H9 (cell line): ENCODE measurements at regions not wholly inside any gene's neighbourhood (a gene's known extent, or its start where the extent isn't known, plus 50 kb on each side); places are given as distances from the start of the nearest gene placed in this dataset.

ENCODE experiments used
- DNase-seq: peaks from one replicate; pipeline ENCODE4 v3.0.0-alpha.2; 2017
- H2AFZ ChIP-seq: one replicate; pipeline ENCODE4 v1.6.1; 2013; ENCODE audit warnings: mild to moderate bottlenecking, low read length, control low read depth, moderate library complexity
- H2AK5ac ChIP-seq: 2 replicates; pipeline ENCODE4 v1.6.1; 2013; ENCODE audit warnings: low read length, control low read depth, mixed read lengths; ENCODE audit not compliant: insufficient read length
- H2BK120ac ChIP-seq: one replicate; pipeline ENCODE4 v1.6.1; 2013; ENCODE audit warnings: low read depth, mild to moderate bottlenecking, low read length, control low read depth, inconsistent platforms; ENCODE audit not compliant: poor library complexity, severe bottlenecking
- H2BK12ac ChIP-seq: 2 replicates; pipeline ENCODE4 v1.6.1; 2013; ENCODE audit warnings: low read length, control low read depth, mixed read lengths, low read depth; ENCODE audit not compliant: insufficient read length
- H2BK15ac ChIP-seq: 2 replicates; pipeline ENCODE4 v1.6.1; 2013; ENCODE audit warnings: low read depth, low read length, control low read depth
- H2BK20ac ChIP-seq: one replicate; pipeline ENCODE4 v1.6.1; 2013; ENCODE audit warnings: low read depth, mild to moderate bottlenecking, low read length, control low read depth, inconsistent platforms; ENCODE audit not compliant: poor library complexity, severe bottlenecking
- H2BK5ac ChIP-seq: 2 replicates; pipeline ENCODE4 v1.6.1; 2013; ENCODE audit warnings: low read length, control low read depth, mixed read lengths; ENCODE audit not compliant: insufficient read length
- H3K14ac ChIP-seq: 2 replicates; pipeline ENCODE4 v1.6.1; 2013; ENCODE audit warnings: low read length, control low read depth; ENCODE audit not compliant: insufficient read depth
- H3K18ac ChIP-seq: 2 replicates; pipeline ENCODE4 v1.6.1; 2013; ENCODE audit warnings: low read depth, mild to moderate bottlenecking, mixed read lengths, low read length, control low read depth; ENCODE audit not compliant: insufficient read length
- H3K23ac ChIP-seq: 2 replicates; pipeline ENCODE4 v1.6.1; 2013; ENCODE audit warnings: low read length, control low read depth, mixed read lengths, low read depth; ENCODE audit not compliant: insufficient read length
- H3K23me2 ChIP-seq: 2 replicates; pipeline ENCODE4 v1.6.1; 2013; ENCODE audit warnings: low read depth, mild to moderate bottlenecking, mixed read lengths, low read length, control low read depth; ENCODE audit not compliant: insufficient read length, poor library complexity, severe bottlenecking
- H3K27ac ChIP-seq: 2 replicates; pipeline ENCODE4 v1.5.1; 2013; ENCODE audit warnings: low read length, control low read depth, mixed read lengths, low read depth; ENCODE audit not compliant: insufficient read length
- H3K27me3 ChIP-seq: 2 replicates; pipeline ENCODE4 v1.6.1; 2013; ENCODE audit warnings: low read length, control low read depth, inconsistent platforms; ENCODE audit not compliant: insufficient read depth
- H3K4ac ChIP-seq: 2 replicates; pipeline ENCODE4 v1.6.1; 2013; ENCODE audit warnings: low read depth, mild to moderate bottlenecking, control low read depth, inconsistent platforms, low read length, moderate library complexity
- H3K4me1 ChIP-seq: 2 replicates; pipeline ENCODE4 v1.6.1; 2013; ENCODE audit warnings: low read length, control low read depth, inconsistent platforms; ENCODE audit not compliant: insufficient read depth
- H3K4me2 ChIP-seq: 2 replicates; pipeline ENCODE4 v1.6.1; 2013; ENCODE audit warnings: low read length, control low read depth, mixed read lengths; ENCODE audit not compliant: insufficient read length, insufficient read depth
- H3K56ac ChIP-seq: 2 replicates; pipeline ENCODE4 v1.6.1; 2013; ENCODE audit warnings: low read depth, mild to moderate bottlenecking, mixed read lengths, low read length, control low read depth; ENCODE audit not compliant: insufficient read length
- H3K79me1 ChIP-seq: 2 replicates; pipeline ENCODE4 v1.6.1; 2013; ENCODE audit warnings: low read depth, mild to moderate bottlenecking, moderate library complexity, low read length, control low read depth, inconsistent platforms; ENCODE audit not compliant: insufficient read depth, poor library complexity, severe bottlenecking
- H3K79me2 ChIP-seq: 2 replicates; pipeline ENCODE4 v1.6.1; 2013; ENCODE audit warnings: low read length, control low read depth, inconsistent platforms; ENCODE audit not compliant: insufficient read depth
- H3K9ac ChIP-seq: 2 replicates; pipeline ENCODE4 v1.6.1; 2013; ENCODE audit warnings: low read length, control low read depth, mixed read lengths; ENCODE audit not compliant: insufficient read length; ENCODE audit errors: extremely low read depth
- H3K9me3 ChIP-seq: one replicate; pipeline ENCODE4 v1.6.1; 2013; ENCODE audit warnings: low read depth, low read length, inconsistent platforms; ENCODE audit not compliant: control insufficient read depth
- H3T11ph ChIP-seq: one replicate; pipeline ENCODE4 v1.6.1; 2013; ENCODE audit warnings: mild to moderate bottlenecking, low read length, control low read depth, inconsistent platforms
- H4K20me1 ChIP-seq: one replicate; pipeline ENCODE4 v1.6.1; 2013; ENCODE audit not compliant: control insufficient read depth, insufficient read length, insufficient read depth
- H4K5ac ChIP-seq: 2 replicates; pipeline ENCODE4 v1.6.1; 2013; ENCODE audit warnings: low read depth, mild to moderate bottlenecking, mixed read lengths, low read length, control low read depth; ENCODE audit not compliant: insufficient read length
- H4K8ac ChIP-seq: replicated peaks from 2 replicates; pipeline ENCODE4 v1.6.1; 2013; ENCODE audit warnings: low read length, control low read depth, mixed read lengths, low read depth; ENCODE audit not compliant: insufficient read length
- H4K91ac ChIP-seq: 2 replicates; pipeline ENCODE4 v1.6.1; 2013; ENCODE audit warnings: low read depth, mild to moderate bottlenecking, moderate library complexity, mixed read lengths, low read length, control low read depth; ENCODE audit not compliant: insufficient read length
- H3K27ac Mint-ChIP-seq, 3 experiments: 2 replicates in 2 of 3; 3 replicates in 1 of 3; pipeline ENCODE4 v1.8.0; 2020 to 2021; ENCODE audit warnings: mixed read lengths in 3 of 3, mild to moderate bottlenecking in 1 of 3, moderate library complexity in 1 of 3
- H3K27me3 Mint-ChIP-seq: 2 replicates; pipeline ENCODE4 v1.8.0; 2021; ENCODE audit warnings: low read depth, mild to moderate bottlenecking, moderate library complexity, mixed read lengths
- H3K36me3 Mint-ChIP-seq, 3 experiments: 2 replicates in 2 of 3; 3 replicates in 1 of 3; pipeline ENCODE4 v1.8.0; 2020 to 2021; ENCODE audit warnings: low read depth in 3 of 3, mixed read lengths in 3 of 3; ENCODE audit not compliant: insufficient read depth in 1 of 3
- H3K4me1 Mint-ChIP-seq, 2 experiments: 2 replicates each; pipeline ENCODE4 v1.8.0; 2020; ENCODE audit warnings: mixed read lengths in 2 of 2
- H3K4me3 Mint-ChIP-seq, 2 experiments: 2 replicates in 1 of 2; 3 replicates in 1 of 2; pipeline ENCODE4 v1.8.0; 2020 to 2021; ENCODE audit warnings: mild to moderate bottlenecking in 2 of 2, mixed read lengths in 2 of 2, moderate library complexity in 1 of 2
- H3K9me3 Mint-ChIP-seq, 2 experiments: 2 replicates in 1 of 2; 3 replicates in 1 of 2; pipeline ENCODE4 v1.8.0; 2020; ENCODE audit warnings: mild to moderate bottlenecking in 2 of 2, mixed read lengths in 2 of 2, moderate library complexity in 1 of 2
- CTCF ChIP-seq: fragments of 200-600 bp; sonication (generic); conservative IDR thresholded peaks from 3 replicates; pipeline ENCODE4 v1.8.0; 2021; ENCODE audit warnings: antibody characterized with exemption, mild to moderate bottlenecking
- WGBS: extraction: QIAGEN DNeasy Blood & Tissue Kit; methylation state at CpG from one replicate; pipeline ENCODE4 v1.1.7; 2013; ENCODE audit warnings: missing lambda C conversion rate, low lambda C conversion rate, mixed read lengths; ENCODE audit not compliant: insufficient read length; ENCODE audit errors: extremely low coverage; 5-methylcytosine and 5-hydroxymethylcytosine counted together

GRCh38 chr16:51289336-51289735 is 138.3 kb upstream of the SALL1 start:
- Histone ChIP-seq H4K5ac (no peak overlapping the region), H3K79me2 (no peaks in the 10 kb centered on the region), H2BK15ac (no peak overlapping the region), H3K9ac (no peak overlapping the region), H3K4me1 (peaks cover 14% of the 10 kb centered on the region), H3K9me3 (no peaks in the 10 kb centered on the region), H3K18ac (no peak overlapping the region), H4K8ac (no peak overlapping the region), H3K56ac (no peak overlapping the region), H3T11ph (no peak overlapping the region), H4K91ac (no peak overlapping the region), H3K23ac (no peak overlapping the region), H2BK20ac (no peak overlapping the region), H2BK12ac (no peak overlapping the region), H3K14ac (no peak overlapping the region), H3K4ac (no peak overlapping the region), H2BK120ac (no peak overlapping the region), H3K4me2 (no peak overlapping the region), H3K79me1 (no peaks in the 10 kb centered on the region), H4K20me1 (no peaks in the 10 kb centered on the region), H2AK5ac (peak overlapping the region; percentile 90), H3K23me2 (no peaks in the 10 kb centered on the region), H3K27me3 (no peaks in the 10 kb centered on the region), H2AFZ (no peak overlapping the region), H2BK5ac (no peak overlapping the region), H3K27ac (no peak overlapping the region)
- Mint-ChIP-seq H3K36me3 (peaks cover 0 to 7% (median 0%) of the 10 kb centered on the region in 3 experiments; a peak in 2 of 7 replicates), H3K27ac (peak overlapping the region in 1 of 3 experiments; percentile 90; a peak in 3 of 7 replicates), H3K4me3 (no peak overlapping the region), H3K27me3 (no peaks in the 10 kb centered on the region), H3K4me1 (peaks cover 35 to 44% of the 10 kb centered on the region in 2 experiments), H3K9me3 (peaks cover 0 to 5% of the 10 kb centered on the region in 2 experiments; a peak in 2 of 5 replicates)
- WGBS, result no CpG with 5 or more reads among the region's 3 CpGs
- no peak for DNase-seq
- no peak for TF ChIP-seq CTCF
